Endothelial cell of umbilical vein (primary cell): ENCODE measurements at regions not wholly inside any gene's neighbourhood (a gene's known extent, or its start where the extent isn't known, plus 50 kb on each side); places are given as distances from the start of the nearest gene placed in this dataset.

Source experiments
- BruUV-seq: library from RNA; stranded (reverse); fragments of 400-500 nt; replicated peaks from 2 replicates; lab custom pipeline; 2021; lab: Mats Ljungman, UMichigan
- CTCF ChIA-PET: fragments of 300-600, 350-600 bp; sonication (Branson Sonifier 250); formaldehyde crosslinking; loops from one replicate; lab custom pipeline; 2021; ENCODE audit warnings: antibody characterized with exemption, inconsistent platforms; lab: Charles Lee
- POLR2A ChIA-PET: fragments of 300-600, 350-600 bp; sonication (Branson Sonifier 250); formaldehyde crosslinking; loops from one replicate; lab custom pipeline; 2021; ENCODE audit warnings: antibody characterized with exemption, inconsistent platforms; lab: Charles Lee
- DNase-seq: peaks from one replicate; pipeline ENCODE4 v3.0.0-alpha.2; 2011; ENCODE audit warnings: low read depth, low spot score
- FAIRE-seq: peaks from 2 replicates; lab custom pipeline; 2011; peaks lifted over from hg19 to GRCh38; lab: Jason Lieb, UNC
- H2AFZ ChIP-seq: 2 replicates; pipeline ENCODE4 v1.6.0; 2012; ENCODE audit warnings: low read depth, low read length, control low read depth, inconsistent platforms
- H3K27ac ChIP-seq: 2 replicates; pipeline ENCODE4 v1.5.1; 2011; ENCODE audit warnings: low read depth, mild to moderate bottlenecking, control low read depth, low read length, moderate library complexity; ENCODE audit not compliant: insufficient read depth
- H3K27me3 ChIP-seq, 2 experiments: 2 replicates each; pipeline versions ENCODE4 v1.6.0 to v1.6.1; 2011; ENCODE audit warnings: low read length in 2 of 2, mixed read lengths in 1 of 2; ENCODE audit not compliant: control insufficient read depth in 2 of 2, insufficient read depth in 2 of 2
- H3K36me3 ChIP-seq, 2 experiments: 2 replicates in 1 of 2; 3 replicates in 1 of 2; pipeline ENCODE4 v1.5.1; 2011; ENCODE audit warnings: low read length in 2 of 2, mild to moderate bottlenecking in 1 of 2, moderate library complexity in 1 of 2; ENCODE audit not compliant: control insufficient read depth in 2 of 2, insufficient read depth in 2 of 2; ENCODE audit errors: extremely low read depth in 1 of 2
- H3K4me1 ChIP-seq: 3 replicates; pipeline ENCODE4 v1.5.1; 2011; ENCODE audit warnings: mild to moderate bottlenecking, low read length; ENCODE audit not compliant: control insufficient read depth, insufficient read depth; ENCODE audit errors: extremely low read depth
- H3K4me2 ChIP-seq: 2 replicates; pipeline ENCODE4 v1.6.1; 2011; ENCODE audit warnings: low read length, control low read depth, mixed read lengths; ENCODE audit not compliant: insufficient read depth
- H3K4me3 ChIP-seq, 3 experiments: fragments of 200-600 bp in 1 of 3; sonication (generic), shearing (Covaris generic) in 1 of 3; replicated peaks in 1 of 3; 2 replicates each; pipeline ENCODE4 v1.5.1; 2011 to 2016; ENCODE audit warnings: control low read depth in 3 of 3, low read length in 3 of 3, mild to moderate bottlenecking in 2 of 3, inconsistent platforms in 1 of 3, low read depth in 1 of 3, moderate library complexity in 1 of 3; ENCODE audit not compliant: insufficient read depth in 1 of 3
- H3K79me2 ChIP-seq: 2 replicates; pipeline ENCODE4 v1.6.0; 2012; ENCODE audit warnings: low read length, inconsistent platforms; ENCODE audit not compliant: control insufficient read depth, insufficient read depth
- H3K9ac ChIP-seq: replicated peaks from 2 replicates; pipeline ENCODE3; 2011; ENCODE audit warnings: low read length, control low read depth; ENCODE audit not compliant: insufficient read depth; ENCODE audit errors: extremely low read depth
- H3K9me1 ChIP-seq: replicated peaks from 3 replicates; pipeline ENCODE4 v1.6.0; 2011; ENCODE audit warnings: mild to moderate bottlenecking, low read length; ENCODE audit not compliant: control insufficient read depth, insufficient read depth; ENCODE audit errors: extremely low read depth
- H3K9me3 ChIP-seq: replicated peaks from 2 replicates; pipeline ENCODE4 v1.5.1; 2012; ENCODE audit warnings: low read length, inconsistent platforms; ENCODE audit not compliant: control insufficient read depth, insufficient read depth
- H4K20me1 ChIP-seq: replicated peaks from 2 replicates; pipeline ENCODE3; 2011; ENCODE audit warnings: mild to moderate bottlenecking, low read length; ENCODE audit not compliant: control insufficient read depth, insufficient read depth; ENCODE audit errors: extremely low read depth
- EZH2 ChIP-seq: IDR thresholded peaks from 2 replicates; pipeline ENCODE4 v1.6.1; 2012; ENCODE audit warnings: borderline replicate concordance, low read depth, mild to moderate bottlenecking, moderate library complexity, low read length, inconsistent platforms; ENCODE audit not compliant: severe bottlenecking
- FOS ChIP-seq: IDR thresholded peaks from 2 replicates; pipeline ENCODE4 v1.6.1; 2011; ENCODE audit warnings: mild to moderate bottlenecking, low read length, moderate library complexity, borderline replicate concordance; ENCODE audit not compliant: insufficient read depth
- GATA2 ChIP-seq: IDR thresholded peaks from 2 replicates; pipeline ENCODE4 v1.7.0; 2011; ENCODE audit warnings: low read depth, mild to moderate bottlenecking, moderate library complexity, mixed read lengths, low read length; ENCODE audit not compliant: insufficient read length, insufficient read depth
- JUN ChIP-seq: IDR thresholded peaks from 2 replicates; pipeline ENCODE4 v1.6.1; 2011; ENCODE audit warnings: borderline replicate concordance, low read depth; ENCODE audit not compliant: insufficient read length, insufficient read depth
- MYC ChIP-seq: IDR thresholded peaks from one replicate; pipeline ENCODE4 v1.6.1; 2011; ENCODE audit warnings: mild to moderate bottlenecking, low read depth, low read length
- POLR2A ChIP-seq: IDR thresholded peaks from 2 replicates; pipeline ENCODE4 v1.6.1; 2012; ENCODE audit warnings: low read depth, mild to moderate bottlenecking, control low read depth, low read length
- POLR2AphosphoS5 ChIP-seq: IDR thresholded peaks from 2 replicates; pipeline ENCODE4 v1.6.1; 2012; ENCODE audit warnings: low read depth, mild to moderate bottlenecking, control low read depth, low read length, moderate library complexity; ENCODE audit not compliant: insufficient read depth
- dilution Hi-C: fragments of 300-500 bp; cut with MboI; formaldehyde crosslinking; loops from one replicate; pipeline ENCODE4 v1.15.0; 2019; ENCODE audit warnings: low sequenced_read_pairs; ENCODE audit not compliant: extremely low pct_ligation_motif_present
- intact Hi-C: fragments of 100-400 bp; cut with micrococcal nuclease; formaldehyde crosslinking; loops from one replicate; pipeline ENCODE4 v1.10.0; 2022
- TF ChIP-seq, protein P1 (sequence below): IDR thresholded peaks from 2 replicates; pipeline ENCODE4 v1.6.1; 2011; ENCODE audit not compliant: insufficient read depth, insufficient read length
- TF ChIP-seq, protein P2 (sequence below), 2 donors: IDR thresholded peaks; 1 replicate in 1 of 2; 2 replicates in 1 of 2; pipeline ENCODE4 v1.5.1; 2011; ENCODE audit warnings: low read length in 2 of 2, mild to moderate bottlenecking in 2 of 2, moderate library complexity in 2 of 2, control low read depth in 1 of 2, inconsistent platforms in 1 of 2, low read depth in 1 of 2; ENCODE audit not compliant: insufficient read depth in 1 of 2; ENCODE audit errors: extremely low read depth in 1 of 2

DNA sequence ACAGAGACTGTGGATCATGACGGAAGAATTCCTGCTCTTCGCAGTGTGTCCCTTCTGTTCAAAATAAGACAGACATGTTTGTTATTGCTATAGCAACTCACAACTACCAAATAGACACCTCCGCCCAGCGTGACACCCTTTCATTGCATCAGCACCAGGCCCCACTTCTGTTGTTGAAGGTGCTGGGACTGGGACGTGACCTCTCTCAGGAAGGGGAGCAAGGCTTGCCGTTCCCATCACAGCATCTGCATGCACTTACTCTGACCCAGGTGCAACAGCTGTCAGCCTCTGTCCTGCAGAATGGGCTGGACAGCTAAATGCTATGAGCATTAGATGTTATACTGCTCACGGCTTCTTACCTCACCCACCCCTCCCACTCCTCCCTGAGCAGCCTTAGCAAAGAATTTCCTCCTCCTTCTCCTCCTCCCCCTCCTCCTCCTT, 94.1 kb downstream of the DACT2 start:
- intact Hi-C loops = no loop called here

More for the DNA sequence above, 94.1 kb downstream of the DACT2 start:
- FAIRE-seq (no peak), DNase-seq (no peak)
- no peak for TF ChIP-seq FOS
- no peak for TF ChIP-seq MYC
- TF ChIP-seq POLR2A = no peak
- TF ChIP-seq, protein P1, sequence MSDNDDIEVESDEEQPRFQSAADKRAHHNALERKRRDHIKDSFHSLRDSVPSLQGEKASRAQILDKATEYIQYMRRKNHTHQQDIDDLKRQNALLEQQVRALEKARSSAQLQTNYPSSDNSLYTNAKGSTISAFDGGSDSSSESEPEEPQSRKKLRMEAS = no peak
- TF ChIP-seq, protein P2, sequence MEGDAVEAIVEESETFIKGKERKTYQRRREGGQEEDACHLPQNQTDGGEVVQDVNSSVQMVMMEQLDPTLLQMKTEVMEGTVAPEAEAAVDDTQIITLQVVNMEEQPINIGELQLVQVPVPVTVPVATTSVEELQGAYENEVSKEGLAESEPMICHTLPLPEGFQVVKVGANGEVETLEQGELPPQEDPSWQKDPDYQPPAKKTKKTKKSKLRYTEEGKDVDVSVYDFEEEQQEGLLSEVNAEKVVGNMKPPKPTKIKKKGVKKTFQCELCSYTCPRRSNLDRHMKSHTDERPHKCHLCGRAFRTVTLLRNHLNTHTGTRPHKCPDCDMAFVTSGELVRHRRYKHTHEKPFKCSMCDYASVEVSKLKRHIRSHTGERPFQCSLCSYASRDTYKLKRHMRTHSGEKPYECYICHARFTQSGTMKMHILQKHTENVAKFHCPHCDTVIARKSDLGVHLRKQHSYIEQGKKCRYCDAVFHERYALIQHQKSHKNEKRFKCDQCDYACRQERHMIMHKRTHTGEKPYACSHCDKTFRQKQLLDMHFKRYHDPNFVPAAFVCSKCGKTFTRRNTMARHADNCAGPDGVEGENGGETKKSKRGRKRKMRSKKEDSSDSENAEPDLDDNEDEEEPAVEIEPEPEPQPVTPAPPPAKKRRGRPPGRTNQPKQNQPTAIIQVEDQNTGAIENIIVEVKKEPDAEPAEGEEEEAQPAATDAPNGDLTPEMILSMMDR (IDR thresholded peaks at IDR 0.05; ENCODE audit: extremely low read depth in 1 of 2, insufficient read depth in 1 of 2, low read depth in 1 of 2, low read length in 2 of 2) = no peak
- TF ChIP-seq POLR2AphosphoS5 = no peak
- TF ChIP-seq GATA2 = no peak
- TF ChIP-seq EZH2 = no peak
- no peak for TF ChIP-seq JUN
- no peaks in the 10 kb centered on the region for H3K36me3 ChIP-seq
- H3K79me2 ChIP-seq = no peaks in the 10 kb centered on the region
- no peaks in the 10 kb centered on the region for H3K9me1 ChIP-seq
- H3K9me3 ChIP-seq = no peaks in the 10 kb centered on the region
- no peak overlapping the region for H3K4me3 ChIP-seq
- POLR2A ChIA-PET = no interaction called here
- CTCF ChIA-PET = no interaction called here
- H3K4me2 ChIP-seq = no peak overlapping the region
- no peak overlapping the region for H3K9ac ChIP-seq
- no peak overlapping the region for H2AFZ ChIP-seq
- H4K20me1 ChIP-seq = no peaks in the 10 kb centered on the region
- no TSS peak for BruUV-seq
- no peaks in the 10 kb centered on the region for H3K4me1 ChIP-seq
- H3K27me3 ChIP-seq = no peaks in the 10 kb centered on the region
- no peak overlapping the region for H3K27ac ChIP-seq
- dilution Hi-C loops = no loop called here
